Mesothelial cell of epicardium (in vitro differentiated cells): ENCODE measurements at regions not wholly inside any gene's neighbourhood (a gene's known extent, or its start where the extent isn't known, plus 50 kb on each side); places are given as distances from the start of the nearest gene placed in this dataset.

ENCODE experiments used
- DNase-seq, 2 experiments: peaks; one replicate each; pipeline ENCODE4 v3.0.0; 2021; ENCODE audit warnings: low spot score in 2 of 2; ENCODE audit not compliant: unreplicated experiment in 2 of 2
- H3K27ac Mint-ChIP-seq: 2 replicates; pipeline ENCODE4 v1.8.0; 2021; ENCODE audit warnings: mixed read lengths
- H3K27me3 Mint-ChIP-seq: 2 replicates; pipeline ENCODE4 v1.8.0; 2021; ENCODE audit warnings: low read depth, mixed read lengths
- H3K36me3 Mint-ChIP-seq: 2 replicates; pipeline ENCODE4 v1.8.0; 2021; ENCODE audit warnings: mixed read lengths
- H3K4me1 Mint-ChIP-seq: 2 replicates; pipeline ENCODE4 v1.8.0; 2021; ENCODE audit warnings: mixed read lengths
- H3K4me3 Mint-ChIP-seq: 2 replicates; pipeline ENCODE4 v1.8.0; 2021; ENCODE audit warnings: mild to moderate bottlenecking, moderate library complexity, mixed read lengths
- H3K9me3 Mint-ChIP-seq: 2 replicates; pipeline ENCODE4 v1.8.0; 2021; ENCODE audit warnings: mixed read lengths
- CTCF ChIP-seq: fragments of 200-600 bp; sonication (generic); IDR thresholded peaks from one replicate; pipeline ENCODE4 v1.5.0; 2021; ENCODE audit warnings: antibody characterized with exemption; ENCODE audit not compliant: unreplicated experiment

- Mint-ChIP-seq H3K27me3 (no peaks in the 10 kb centered on the region), H3K9me3 (peaks cover 4% of the 10 kb centered on the region), H3K36me3 (no peaks in the 10 kb centered on the region), H3K4me3 (no peak overlapping the region), H3K4me1 (no peaks in the 10 kb centered on the region), H3K27ac (no peak overlapping the region)
- TF ChIP-seq CTCF: no peak
- DNase-seq: no peak
Observed at GRCh38 chr4:28373601-28374000, 1513.0 kb downstream of the STIM2 start.

GRCh38 chr4:28378109-28378830, 1517.6 kb downstream of the STIM2 start:
- Mint-ChIP-seq H3K9me3 (no peaks in the 10 kb centered on the region), H3K27ac (no peak overlapping the region), H3K36me3 (no peaks in the 10 kb centered on the region), H3K4me3 (no peak overlapping the region), H3K4me1 (no peaks in the 10 kb centered on the region), H3K27me3 (no peaks in the 10 kb centered on the region)
- TF ChIP-seq CTCF: no peak
- no peak for DNase-seq

- Mint-ChIP-seq H3K36me3 (no peaks in the 10 kb centered on the region), H3K27ac (no peak overlapping the region), H3K4me3 (no peak overlapping the region), H3K27me3 (no peaks in the 10 kb centered on the region), H3K4me1 (peaks cover 9% of the 10 kb centered on the region), H3K9me3 (no peaks in the 10 kb centered on the region)
- no peak for TF ChIP-seq CTCF
- no peak for DNase-seq
Observed at GRCh38 chr4:28385801-28386200, 1525.2 kb downstream of the STIM2 start.

- Mint-ChIP-seq H3K36me3 (no peaks in the 10 kb centered on the region), H3K27me3 (no peaks in the 10 kb centered on the region), H3K9me3 (no peaks in the 10 kb centered on the region), H3K27ac (no peak overlapping the region), H3K4me1 (peaks cover 12% of the 10 kb centered on the region), H3K4me3 (no peak overlapping the region)
- TF ChIP-seq CTCF: no peak
- DNase-seq: no peak
Observed at GRCh38 chr4:28386776-28387175, 1526.1 kb downstream of the STIM2 start.

GRCh38 chr4:28388471-28388870, 1527.8 kb downstream of the STIM2 start:
- TF ChIP-seq CTCF: no peak
- H3K9me3 Mint-ChIP-seq: no peaks in the 10 kb centered on the region
- peaks cover 21% of the 10 kb centered on the region for H3K4me1 Mint-ChIP-seq
- H3K4me3 Mint-ChIP-seq: no peak overlapping the region
- H3K27me3 Mint-ChIP-seq: no peaks in the 10 kb centered on the region
- H3K27ac Mint-ChIP-seq: no peak overlapping the region
- no peak for DNase-seq
- H3K36me3 Mint-ChIP-seq: no peaks in the 10 kb centered on the region
